Caco-2 (cell line): ENCODE measurements at regions not wholly inside any gene's neighbourhood (a gene's known extent, or its start where the extent isn't known, plus 50 kb on each side); places are given as distances from the start of the nearest gene placed in this dataset.
"Not testable (repeated sequence)": the region's sequence is repeated elsewhere in the genome, so short reads cannot be mapped to it uniquely, and the experiment has no call there.

Experiments used
- BruUV-seq: library from RNA; stranded (reverse); fragments of 400-500 nt; replicated peaks from 2 replicates; lab custom pipeline; 2021; lab: Mats Ljungman, UMichigan
- CTCF ChIA-PET: fragments of 300-600 bp; sonication (Branson Sonifier 250); formaldehyde crosslinking; loops from one replicate; lab custom pipeline; 2022; ENCODE audit warnings: antibody characterized with exemption; lab: Charles Lee
- POLR2A ChIA-PET: fragments of 300-600 bp; sonication (Branson Sonifier 250); formaldehyde crosslinking; loops from one replicate; lab custom pipeline; 2022; ENCODE audit warnings: antibody characterized with exemption; lab: Charles Lee
- DNase-seq, 2 experiments: peaks; one replicate each; pipeline versions ENCODE4 v3.0.0 to v3.0.0-alpha.2; 2020 to 2022
- H3K27me3 ChIP-seq: replicated peaks from 2 replicates; pipeline ENCODE4 v1.6.0; 2011; ENCODE audit warnings: low read length; ENCODE audit not compliant: control insufficient read depth, insufficient read depth
- H3K36me3 ChIP-seq: 2 replicates; pipeline ENCODE4 v1.5.1; 2011; ENCODE audit warnings: low read length; ENCODE audit not compliant: control insufficient read depth, insufficient read depth
- H3K4me1 ChIP-seq: fragments of 250-450 bp; sonication (Bioruptor Pico); 2 replicates; pipeline ENCODE4 v1.5.1; 2020; ENCODE audit warnings: mild to moderate bottlenecking
- H3K4me3 ChIP-seq: 2 replicates; pipeline ENCODE4 v1.5.1; 2011; ENCODE audit warnings: low read depth, mild to moderate bottlenecking, control low read depth, low read length
- H3K9me3 ChIP-seq: fragments of 250-450 bp; sonication (Bioruptor Pico); 2 replicates; pipeline ENCODE4 v1.5.1; 2020; ENCODE audit warnings: mild to moderate bottlenecking, moderate library complexity
- H3K27ac Mint-ChIP-seq: one replicate; pipeline ENCODE4 v1.8.0; 2022; ENCODE audit warnings: mixed read lengths; ENCODE audit not compliant: unreplicated experiment
- H3K27me3 Mint-ChIP-seq: one replicate; pipeline ENCODE4 v1.8.0; 2022; ENCODE audit warnings: mixed read lengths; ENCODE audit not compliant: insufficient read depth, unreplicated experiment
- H3K36me3 Mint-ChIP-seq: one replicate; pipeline ENCODE4 v1.8.0; 2022; ENCODE audit warnings: mild to moderate bottlenecking, mixed read lengths; ENCODE audit not compliant: insufficient read depth, unreplicated experiment
- H3K4me1 Mint-ChIP-seq: one replicate; pipeline ENCODE4 v1.8.0; 2022; ENCODE audit warnings: low read depth, mixed read lengths; ENCODE audit not compliant: unreplicated experiment
- H3K4me3 Mint-ChIP-seq: one replicate; pipeline ENCODE4 v1.8.0; 2022; ENCODE audit warnings: mild to moderate bottlenecking, moderate library complexity, mixed read lengths; ENCODE audit not compliant: unreplicated experiment
- H3K9me3 Mint-ChIP-seq: one replicate; pipeline ENCODE4 v1.8.0; 2022; ENCODE audit warnings: mixed read lengths; ENCODE audit not compliant: unreplicated experiment
- CTCF ChIP-seq, 2 experiments: fragments of 200-600 bp in 1 of 2; IDR thresholded peaks; 1 replicate in 1 of 2; 2 replicates in 1 of 2; pipeline versions ENCODE4 v1.5.1 to v1.8.0; 2011 to 2022; ENCODE audit warnings: antibody characterized with exemption in 1 of 2, control low read depth in 1 of 2, inconsistent platforms in 1 of 2, low read depth in 1 of 2, low read length in 1 of 2, mild to moderate bottlenecking in 1 of 2, moderate library complexity in 1 of 2; ENCODE audit not compliant: insufficient read depth in 1 of 2, severe bottlenecking in 1 of 2, unreplicated experiment in 1 of 2
- intact Hi-C: fragments of 100-400 bp; cut with micrococcal nuclease; formaldehyde crosslinking; loops from one replicate; pipeline ENCODE4 v1.10.0; 2022; ENCODE audit not compliant: unreplicated experiment

GRCh38 chrX:125248931-125249330 is 70.7 kb upstream of the TEX13C start:
- CTCF ChIA-PET = no interaction called here
- intact Hi-C loops = no loop called here
- H3K27me3 Mint-ChIP-seq = no peaks in the 10 kb centered on the region

GRCh38 chrX:125255759-125256158 is 63.9 kb upstream of the TEX13C start:
- CTCF ChIA-PET, intact Hi-C loops, H3K4me3 Mint-ChIP-seq, H3K9me3 ChIP-seq, H3K4me1 Mint-ChIP-seq, POLR2A ChIA-PET, H3K36me3 ChIP-seq, H3K27me3 Mint-ChIP-seq, H3K36me3 Mint-ChIP-seq, BruUV-seq, H3K9me3 Mint-ChIP-seq, H3K4me3 ChIP-seq, H3K27ac Mint-ChIP-seq, H3K4me1 ChIP-seq, H3K27me3 ChIP-seq, DNase-seq: not testable (repeated sequence)

More at GRCh38 chrX:125248931-125249330, 70.7 kb upstream of the TEX13C start:
- POLR2A ChIA-PET = no interaction called here
- no peak for TF ChIP-seq CTCF (IDR thresholded peaks at IDR 0.05; ENCODE audit: insufficient read depth in 1 of 2, low read depth in 1 of 2, low read length in 1 of 2, severe bottlenecking in 1 of 2, unreplicated experiment in 1 of 2)
- Mint-ChIP-seq H3K9me3 (no peaks in the 10 kb centered on the region), H3K27ac (no peak overlapping the region), H3K4me3 (no peak overlapping the region), H3K4me1 (no peaks in the 10 kb centered on the region), H3K36me3 (no peaks in the 10 kb centered on the region)
- no peaks in the 10 kb centered on the region for H3K36me3 ChIP-seq
- H3K27me3 ChIP-seq = no peaks in the 10 kb centered on the region
- DNase-seq = no peak
- H3K4me1 ChIP-seq = no peaks in the 10 kb centered on the region
- no TSS peak for BruUV-seq
- H3K4me3 ChIP-seq = no peak overlapping the region
- no peaks in the 10 kb centered on the region for H3K9me3 ChIP-seq

- POLR2A ChIA-PET = no interaction called here
- BruUV-seq = no TSS peak
- intact Hi-C loops = no loop called here
Measured at GRCh38 chrX:125262836-125263235, 56.8 kb upstream of the TEX13C start.

More at GRCh38 chrX:125262836-125263235, 56.8 kb upstream of the TEX13C start:
- H3K36me3 ChIP-seq = no peaks in the 10 kb centered on the region
- no peak overlapping the region for H3K4me3 ChIP-seq
- H3K9me3 ChIP-seq = no peaks in the 10 kb centered on the region
- Mint-ChIP-seq H3K36me3 (no peaks in the 10 kb centered on the region), H3K4me1 (no peaks in the 10 kb centered on the region), H3K9me3 (no peaks in the 10 kb centered on the region), H3K27ac (no peak overlapping the region), H3K27me3 (no peaks in the 10 kb centered on the region), H3K4me3 (no peak overlapping the region)
- no peaks in the 10 kb centered on the region for H3K4me1 ChIP-seq
- CTCF ChIA-PET = no interaction called here
- no peak for TF ChIP-seq CTCF (IDR thresholded peaks at IDR 0.05; ENCODE audit: insufficient read depth in 1 of 2, low read depth in 1 of 2, low read length in 1 of 2, severe bottlenecking in 1 of 2, unreplicated experiment in 1 of 2)
- no peaks in the 10 kb centered on the region for H3K27me3 ChIP-seq
- no peak for DNase-seq
